OCI-LY3 (cell line): ENCODE measurements at regions not wholly inside any gene's neighbourhood (a gene's known extent, or its start where the extent isn't known, plus 50 kb on each side); places are given as distances from the start of the nearest gene placed in this dataset.
A peak's percentile ranks its signal among the peaks of the same experiment; 100 is the strongest.

Source experiments
- EZH2phosphoT487 ChIP-seq: fragments of 200-600 bp; shearing (Covaris generic); IDR thresholded peaks from 2 replicates; pipeline ENCODE4 v1.6.1; 2018; ENCODE audit warnings: antibody characterized with exemption, mixed run types, low read depth
- TF ChIP-seq, protein P1 (sequence below): fragments of 200-600, 300-600 bp; sonication (generic); IDR thresholded peaks from 2 replicates; pipeline ENCODE4 v1.5.1; 2014; ENCODE audit warnings: antibody characterized with exemption, low read length, low read depth

DNA sequence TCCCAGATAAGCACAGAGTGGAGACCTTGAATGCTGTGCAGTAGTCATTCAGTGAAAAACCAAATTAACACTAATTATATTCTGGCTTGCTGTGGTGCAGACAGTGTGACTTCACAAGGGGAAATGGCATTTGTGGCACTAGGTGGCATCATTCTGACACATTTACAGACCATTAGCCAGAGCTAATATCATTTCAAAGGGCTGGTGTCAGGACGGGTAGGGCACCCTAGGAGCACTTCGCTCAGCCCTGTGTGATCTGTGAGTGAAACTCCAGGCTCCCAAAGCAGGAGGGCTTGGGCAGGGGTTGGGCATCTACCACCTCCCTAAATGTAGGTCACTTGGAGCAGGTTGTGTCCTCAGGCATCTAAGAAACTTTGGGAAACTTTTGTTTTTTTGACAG lies 555.8 kb downstream of the PKHD1 start:
- TF ChIP-seq, protein P1, sequence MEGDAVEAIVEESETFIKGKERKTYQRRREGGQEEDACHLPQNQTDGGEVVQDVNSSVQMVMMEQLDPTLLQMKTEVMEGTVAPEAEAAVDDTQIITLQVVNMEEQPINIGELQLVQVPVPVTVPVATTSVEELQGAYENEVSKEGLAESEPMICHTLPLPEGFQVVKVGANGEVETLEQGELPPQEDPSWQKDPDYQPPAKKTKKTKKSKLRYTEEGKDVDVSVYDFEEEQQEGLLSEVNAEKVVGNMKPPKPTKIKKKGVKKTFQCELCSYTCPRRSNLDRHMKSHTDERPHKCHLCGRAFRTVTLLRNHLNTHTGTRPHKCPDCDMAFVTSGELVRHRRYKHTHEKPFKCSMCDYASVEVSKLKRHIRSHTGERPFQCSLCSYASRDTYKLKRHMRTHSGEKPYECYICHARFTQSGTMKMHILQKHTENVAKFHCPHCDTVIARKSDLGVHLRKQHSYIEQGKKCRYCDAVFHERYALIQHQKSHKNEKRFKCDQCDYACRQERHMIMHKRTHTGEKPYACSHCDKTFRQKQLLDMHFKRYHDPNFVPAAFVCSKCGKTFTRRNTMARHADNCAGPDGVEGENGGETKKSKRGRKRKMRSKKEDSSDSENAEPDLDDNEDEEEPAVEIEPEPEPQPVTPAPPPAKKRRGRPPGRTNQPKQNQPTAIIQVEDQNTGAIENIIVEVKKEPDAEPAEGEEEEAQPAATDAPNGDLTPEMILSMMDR = peak; percentile 61
- TF ChIP-seq EZH2phosphoT487 = no peak
